ENCODE measurements at regions not wholly inside any gene's neighbourhood (a gene's known extent, or its start where the extent isn't known, plus 50 kb on each side); places are given as distances from the start of the nearest gene placed in this dataset.

GRCh38 chr18:67047334-67047733 lies 443.4 kb upstream of the CDH19 start:
- POLR2A ChIA-PET = no interaction called here
- CTCF ChIA-PET = no interaction called here
- H3K36me3 ChIP-seq (ENCODE audit: control insufficient read depth in 2 of 2, insufficient read depth in 1 of 2, low read length in 2 of 2) = no peaks in the 10 kb centered on the region

More at GRCh38 chr18:67047334-67047733, 443.4 kb upstream of the CDH19 start:
- TF ChIP-seq ZNF426 (tag by site-specific recombination; IDR thresholded peaks at IDR 0.05) (peak; percentile 57), ZNF362 (tag by site-specific recombination; IDR thresholded peaks at IDR 0.05) (no peak), ZNF518A (tag by site-specific recombination; conservative IDR thresholded peaks at IDR 0.05; ENCODE audit: low read depth) (peak; percentile 61; the same call in 1 of the 2 replicates), ZNF394 (tag by site-specific recombination; IDR thresholded peaks at IDR 0.05; ENCODE audit: borderline replicate concordance) (peak; percentile 68; the same call in 1 of the 2 replicates), ZBTB11 (tag by site-specific recombination; conservative IDR thresholded peaks at IDR 0.05; ENCODE audit: low read depth) (peak; percentile 57), ZNF473 (tag by site-specific recombination; IDR thresholded peaks at IDR 0.05) (no peak), ZNF449 (tag by site-specific recombination; IDR thresholded peaks at IDR 0.05) (no peak), ZNF140 (tag by site-specific recombination; IDR thresholded peaks at IDR 0.05) (peak; percentile 41; the same call in 1 of the 2 replicates), ZNF555 (tag by site-specific recombination; conservative IDR thresholded peaks at IDR 0.05) (peak; percentile 64), SETDB1 (IDR thresholded peaks at IDR 0.05; ENCODE audit: insufficient read length, low read length) (no peak), ZNF202 (tag by site-specific recombination; IDR thresholded peaks at IDR 0.05; ENCODE audit: borderline replicate concordance) (0 out of 2 replicates have a peak, but pooled peaks have one; percentile 39), ZNF654 (tag by site-specific recombination; IDR thresholded peaks at IDR 0.05; ENCODE audit: low read depth) (0 out of 2 replicates have a peak, but pooled peaks have one; percentile 10)
- H3K27ac ChIP-seq (ENCODE audit: extremely low read depth, low read depth, low read length) = no peak overlapping the region
- no peak overlapping the region for H3K4me3 ChIP-seq (ENCODE audit: low read depth, low read length)
- no peaks in the 10 kb centered on the region; the same call in 1 of the 2 replicates for H3K9me3 ChIP-seq (ENCODE audit: control insufficient read depth, insufficient read depth, low read depth, low read length)
- no peaks in the 10 kb centered on the region for H3K4me1 ChIP-seq (ENCODE audit: control insufficient read depth, insufficient read depth, low read length)
